Skin of body (tissue), 1 donor: ENCODE measurements at regions not wholly inside any gene's neighbourhood (a gene's known extent, or its start where the extent isn't known, plus 50 kb on each side); places are given as distances from the start of the nearest gene placed in this dataset.

Source experiments
- DNase-seq: peaks from one replicate; lab custom pipeline; 2025; lab: John Stamatoyannopoulos, UW

DNA sequence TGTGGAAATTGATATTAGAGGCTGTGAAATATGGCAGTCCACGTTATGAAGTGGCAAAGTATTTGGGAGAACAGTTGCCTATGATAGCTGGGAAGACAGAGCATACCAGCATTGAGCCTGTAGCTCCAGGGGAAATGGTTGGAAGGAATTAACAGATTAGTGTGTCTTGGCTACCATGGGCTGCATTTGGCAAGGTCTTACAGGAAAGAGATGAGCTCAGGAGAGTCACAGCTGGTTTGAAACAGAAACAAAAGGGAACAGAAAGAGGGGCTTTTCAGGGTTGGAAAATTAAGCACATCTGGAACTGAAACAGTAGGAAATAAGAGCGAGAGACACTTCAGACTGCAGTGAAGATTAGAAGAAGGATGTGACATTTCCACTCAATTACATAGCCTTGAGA, 141.7 kb downstream of the FBLN2 start:
- peak; percentile 9 for DNase-seq

DNA sequence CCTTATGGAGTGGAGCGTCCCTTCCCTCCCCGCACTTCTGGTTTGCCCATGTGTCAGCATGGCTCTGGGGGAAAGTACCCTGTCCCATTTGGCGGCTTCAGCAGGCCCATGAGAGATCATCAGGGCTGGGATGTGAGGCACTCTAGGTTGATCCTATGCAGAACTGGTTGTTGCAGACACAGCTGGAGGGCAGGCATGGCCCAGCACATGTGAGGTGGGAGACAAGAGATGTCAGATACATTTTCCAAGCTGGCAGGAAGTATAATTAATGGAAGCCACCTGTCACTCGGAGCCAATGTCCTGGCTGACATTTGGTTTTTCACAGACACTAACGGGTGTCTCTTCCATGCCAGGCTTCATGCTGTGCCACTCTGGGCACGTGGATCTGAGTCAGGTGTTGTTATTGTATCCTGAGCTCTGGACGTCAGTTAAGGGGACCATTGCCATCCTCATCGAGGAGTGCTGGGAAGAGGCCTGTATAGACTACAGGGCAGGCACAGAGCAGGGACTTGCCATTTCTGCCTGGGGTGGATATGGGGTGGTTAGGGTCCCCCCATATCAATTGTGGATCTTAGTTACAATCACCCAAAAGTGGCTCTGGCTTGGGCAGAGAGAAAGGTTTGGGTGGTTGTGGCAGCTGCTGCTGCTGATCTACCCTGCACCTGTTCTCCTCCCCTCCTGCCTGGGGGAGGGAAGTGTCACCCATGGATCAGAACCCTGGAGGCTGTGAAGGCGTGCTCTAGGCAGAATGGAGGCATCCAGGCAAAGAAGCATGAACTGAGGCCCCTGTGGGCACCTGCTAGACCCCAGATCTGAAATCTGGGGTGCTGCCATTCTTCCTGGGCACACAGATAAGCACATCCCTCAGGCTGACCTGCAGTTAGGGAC, 140.7 kb downstream of the FBLN2 start:
- no peak for DNase-seq

- DNase-seq: no peak
Measured at GRCh38 chr3:13688824-13689223, 139.9 kb downstream of the FBLN2 start.

- no peak for DNase-seq
Measured at GRCh38 chr3:13688034-13688433, 139.1 kb downstream of the FBLN2 start.
